ENCODE measurements at regions not wholly inside any gene's neighbourhood (a gene's known extent, or its start where the extent isn't known, plus 50 kb on each side); places are given as distances from the start of the nearest gene placed in this dataset.

DNA sequence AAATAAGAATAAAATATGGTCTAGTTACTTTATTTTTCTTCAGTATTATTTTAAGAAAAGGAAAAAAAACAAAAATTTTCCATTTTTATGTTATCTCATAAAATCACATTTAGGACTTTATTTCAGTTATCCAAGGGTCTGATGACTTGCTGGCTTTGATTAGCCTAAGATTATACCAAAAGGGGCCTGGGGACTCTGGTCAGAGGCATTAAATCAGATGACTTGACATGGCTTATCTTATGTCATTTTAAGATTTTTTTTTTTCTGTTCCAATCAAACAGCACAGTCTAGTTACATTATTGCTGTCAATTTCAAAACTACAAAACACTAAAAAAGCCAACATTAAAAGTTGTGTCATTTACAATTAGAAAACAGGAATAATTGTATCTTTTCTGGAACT is 725.4 kb upstream of the NR2F2 start:
- TF ChIP-seq, protein P1, sequence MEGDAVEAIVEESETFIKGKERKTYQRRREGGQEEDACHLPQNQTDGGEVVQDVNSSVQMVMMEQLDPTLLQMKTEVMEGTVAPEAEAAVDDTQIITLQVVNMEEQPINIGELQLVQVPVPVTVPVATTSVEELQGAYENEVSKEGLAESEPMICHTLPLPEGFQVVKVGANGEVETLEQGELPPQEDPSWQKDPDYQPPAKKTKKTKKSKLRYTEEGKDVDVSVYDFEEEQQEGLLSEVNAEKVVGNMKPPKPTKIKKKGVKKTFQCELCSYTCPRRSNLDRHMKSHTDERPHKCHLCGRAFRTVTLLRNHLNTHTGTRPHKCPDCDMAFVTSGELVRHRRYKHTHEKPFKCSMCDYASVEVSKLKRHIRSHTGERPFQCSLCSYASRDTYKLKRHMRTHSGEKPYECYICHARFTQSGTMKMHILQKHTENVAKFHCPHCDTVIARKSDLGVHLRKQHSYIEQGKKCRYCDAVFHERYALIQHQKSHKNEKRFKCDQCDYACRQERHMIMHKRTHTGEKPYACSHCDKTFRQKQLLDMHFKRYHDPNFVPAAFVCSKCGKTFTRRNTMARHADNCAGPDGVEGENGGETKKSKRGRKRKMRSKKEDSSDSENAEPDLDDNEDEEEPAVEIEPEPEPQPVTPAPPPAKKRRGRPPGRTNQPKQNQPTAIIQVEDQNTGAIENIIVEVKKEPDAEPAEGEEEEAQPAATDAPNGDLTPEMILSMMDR (IDR thresholded peaks at IDR 0.05; ENCODE audit: insufficient read depth, low read length), result no peak
- TF ChIP-seq, protein P2, sequence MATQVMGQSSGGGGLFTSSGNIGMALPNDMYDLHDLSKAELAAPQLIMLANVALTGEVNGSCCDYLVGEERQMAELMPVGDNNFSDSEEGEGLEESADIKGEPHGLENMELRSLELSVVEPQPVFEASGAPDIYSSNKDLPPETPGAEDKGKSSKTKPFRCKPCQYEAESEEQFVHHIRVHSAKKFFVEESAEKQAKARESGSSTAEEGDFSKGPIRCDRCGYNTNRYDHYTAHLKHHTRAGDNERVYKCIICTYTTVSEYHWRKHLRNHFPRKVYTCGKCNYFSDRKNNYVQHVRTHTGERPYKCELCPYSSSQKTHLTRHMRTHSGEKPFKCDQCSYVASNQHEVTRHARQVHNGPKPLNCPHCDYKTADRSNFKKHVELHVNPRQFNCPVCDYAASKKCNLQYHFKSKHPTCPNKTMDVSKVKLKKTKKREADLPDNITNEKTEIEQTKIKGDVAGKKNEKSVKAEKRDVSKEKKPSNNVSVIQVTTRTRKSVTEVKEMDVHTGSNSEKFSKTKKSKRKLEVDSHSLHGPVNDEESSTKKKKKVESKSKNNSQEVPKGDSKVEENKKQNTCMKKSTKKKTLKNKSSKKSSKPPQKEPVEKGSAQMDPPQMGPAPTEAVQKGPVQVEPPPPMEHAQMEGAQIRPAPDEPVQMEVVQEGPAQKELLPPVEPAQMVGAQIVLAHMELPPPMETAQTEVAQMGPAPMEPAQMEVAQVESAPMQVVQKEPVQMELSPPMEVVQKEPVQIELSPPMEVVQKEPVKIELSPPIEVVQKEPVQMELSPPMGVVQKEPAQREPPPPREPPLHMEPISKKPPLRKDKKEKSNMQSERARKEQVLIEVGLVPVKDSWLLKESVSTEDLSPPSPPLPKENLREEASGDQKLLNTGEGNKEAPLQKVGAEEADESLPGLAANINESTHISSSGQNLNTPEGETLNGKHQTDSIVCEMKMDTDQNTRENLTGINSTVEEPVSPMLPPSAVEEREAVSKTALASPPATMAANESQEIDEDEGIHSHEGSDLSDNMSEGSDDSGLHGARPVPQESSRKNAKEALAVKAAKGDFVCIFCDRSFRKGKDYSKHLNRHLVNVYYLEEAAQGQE (IDR thresholded peaks at IDR 0.05; ENCODE audit: insufficient replicate concordance, low read depth), result no peak
- TF ChIP-seq POLR2AphosphoS5 (IDR thresholded peaks at IDR 0.05; ENCODE audit: low read depth) (no peak), GABPA (IDR thresholded peaks at IDR 0.05; ENCODE audit: low read depth) (no peak), SPI1 (IDR thresholded peaks at IDR 0.05; ENCODE audit: borderline replicate concordance, low read depth) (no peak)
